ENCODE measurements at regions not wholly inside any gene's neighbourhood (a gene's known extent, or its start where the extent isn't known, plus 50 kb on each side); places are given as distances from the start of the nearest gene placed in this dataset.

- TF ChIP-seq CHD7 (IDR thresholded peaks at IDR 0.05; ENCODE audit: insufficient replicate concordance, low read length) (no peak), TEAD4 (IDR thresholded peaks at IDR 0.05; ENCODE audit: low read depth, low read length) (no peak), SUZ12 (IDR thresholded peaks at IDR 0.05; ENCODE audit: low read length) (no peak), POLR2A (IDR thresholded peaks at IDR 0.05; ENCODE audit: control extremely low read depth in 1 of 2, low read depth in 2 of 2, low read length in 2 of 2) (no peak), BACH1 (IDR thresholded peaks at IDR 0.05; ENCODE audit: low read length) (no peak), CREB1 (IDR thresholded peaks at IDR 0.05) (no peak)
These were observed 982.8 kb downstream of the TMEM121 start (continued) for GRCh38 chr14:106509176-106509575.

All from H1 (cell line).